ENCODE measurements at regions not wholly inside any gene's neighbourhood (a gene's known extent, or its start where the extent isn't known, plus 50 kb on each side); places are given as distances from the start of the nearest gene placed in this dataset.

DNA sequence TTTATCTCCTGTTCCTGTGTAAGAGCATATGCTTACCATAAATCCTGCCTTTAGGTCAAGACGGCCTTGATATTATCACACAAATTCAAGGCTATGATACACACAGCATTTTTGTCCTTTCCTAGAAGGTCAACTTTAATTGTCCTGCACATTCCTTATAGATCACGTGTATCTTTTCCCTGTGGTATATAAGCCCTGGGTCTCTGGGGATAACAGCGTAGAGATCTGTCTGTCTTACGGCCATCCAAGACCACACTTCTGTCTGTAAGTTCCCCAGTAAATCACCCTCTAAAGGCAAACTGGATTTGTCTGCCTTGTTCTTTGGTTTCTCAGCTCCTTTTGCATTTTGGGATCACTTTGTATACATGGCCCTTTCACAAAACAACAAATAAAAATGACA, 69.5 kb upstream of the TCL1B start:
- 86% methylated on average over 1 of the region's 4 CpGs for WGBS (ENCODE audit: insufficient coverage)
- no peak overlapping the region for H3K4me3 Mint-ChIP-seq
- no peaks in the 10 kb centered on the region for H3K27me3 ChIP-seq (ENCODE audit: control insufficient read depth in 2 of 2, insufficient read depth in 2 of 2, low read length in 2 of 2)

DNA sequence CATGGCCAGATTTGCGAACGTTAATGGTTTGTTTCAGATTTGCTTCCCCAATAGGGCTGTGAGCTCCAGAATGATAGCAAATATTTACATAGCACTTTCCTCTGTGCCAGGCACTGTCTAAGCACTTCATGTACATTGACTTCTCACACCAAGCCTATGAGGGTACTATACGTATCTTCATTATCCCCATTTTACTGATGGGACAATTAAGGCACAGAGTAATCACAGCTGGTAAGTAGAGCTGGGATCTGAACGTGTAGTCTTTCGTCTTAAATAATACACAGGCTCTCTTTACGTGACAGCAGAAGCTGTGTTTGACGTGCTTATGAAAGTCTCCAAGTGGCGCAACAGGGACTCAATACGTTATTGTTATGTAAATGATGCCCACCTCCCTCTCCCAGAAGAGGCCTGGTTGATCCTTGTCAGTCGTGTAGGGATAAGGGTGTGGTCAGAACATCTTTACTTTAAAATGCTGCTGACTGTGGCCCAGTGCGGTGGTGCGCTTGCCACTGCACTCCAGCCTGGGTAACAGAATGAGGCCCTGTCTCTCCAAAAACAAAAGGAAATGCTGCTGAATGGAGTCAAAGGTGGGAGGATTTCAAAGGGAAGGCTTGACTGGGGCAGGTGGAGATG, 66.3 kb upstream of the TCL1B start:
- Histone ChIP-seq H3K27ac (ENCODE audit: low read depth in 1 of 2, low read length in 2 of 2) (no peak overlapping the region), H4K20me1 (ENCODE audit: insufficient read depth, low read length) (no peaks in the 10 kb centered on the region), H3K27me3 (ENCODE audit: control insufficient read depth in 2 of 2, insufficient read depth in 2 of 2, low read length in 2 of 2) (no peaks in the 10 kb centered on the region), H3K9ac (ENCODE audit: insufficient read depth, low read length, poor library complexity, severe bottlenecking) (no peak overlapping the region), H3K9me3 (replicated peaks in 1 of 2; ENCODE audit: control insufficient read depth in 1 of 2, insufficient read depth in 1 of 2, low read length in 2 of 2) (peaks cover 0 to 5% of the 10 kb centered on the region in 2 donors), H3K4me1 (ENCODE audit: control insufficient read depth in 1 of 2, insufficient read depth in 2 of 2, low read length in 2 of 2) (no peaks in the 10 kb centered on the region), H3K4me3 (replicated peaks in 1 of 3; ENCODE audit: low read depth in 2 of 3, low read length in 3 of 3) (no peak overlapping the region), H3K79me2 (ENCODE audit: insufficient read depth, low read length) (no peaks in the 10 kb centered on the region), H3K4me2 (replicated peaks; ENCODE audit: extremely low read depth, low read length, poor library complexity, severe bottlenecking) (no peak overlapping the region), H2AFZ (ENCODE audit: insufficient read depth, low read depth, low read length, poor library complexity, severe bottlenecking) (no peak overlapping the region), H3K36me3 (replicated peaks in 1 of 2; ENCODE audit: control insufficient read depth in 1 of 2, insufficient read depth in 2 of 2, low read length in 2 of 2) (no peaks in the 10 kb centered on the region)
- Mint-ChIP-seq H3K4me1 (no peaks in the 10 kb centered on the region), H3K36me3 (no peaks in the 10 kb centered on the region), H3K9me3 (peaks cover 0 to 13% (median 5%) of the 10 kb centered on the region in 7 donors), H3K27ac (no peak overlapping the region), H3K4me3 (no peak overlapping the region), H3K27me3 (ENCODE audit: low read depth in 3 of 3) (peaks cover 2 to 7% (median 3%) of the 10 kb centered on the region in 3 donors)
- intact Hi-C loops (cut with micrococcal nuclease): no loop called here
- WGBS (ENCODE audit: insufficient coverage): no CpG with 5 or more reads among the region's 12 CpGs
- no peak for DNase-seq
- TF ChIP-seq, protein P1, sequence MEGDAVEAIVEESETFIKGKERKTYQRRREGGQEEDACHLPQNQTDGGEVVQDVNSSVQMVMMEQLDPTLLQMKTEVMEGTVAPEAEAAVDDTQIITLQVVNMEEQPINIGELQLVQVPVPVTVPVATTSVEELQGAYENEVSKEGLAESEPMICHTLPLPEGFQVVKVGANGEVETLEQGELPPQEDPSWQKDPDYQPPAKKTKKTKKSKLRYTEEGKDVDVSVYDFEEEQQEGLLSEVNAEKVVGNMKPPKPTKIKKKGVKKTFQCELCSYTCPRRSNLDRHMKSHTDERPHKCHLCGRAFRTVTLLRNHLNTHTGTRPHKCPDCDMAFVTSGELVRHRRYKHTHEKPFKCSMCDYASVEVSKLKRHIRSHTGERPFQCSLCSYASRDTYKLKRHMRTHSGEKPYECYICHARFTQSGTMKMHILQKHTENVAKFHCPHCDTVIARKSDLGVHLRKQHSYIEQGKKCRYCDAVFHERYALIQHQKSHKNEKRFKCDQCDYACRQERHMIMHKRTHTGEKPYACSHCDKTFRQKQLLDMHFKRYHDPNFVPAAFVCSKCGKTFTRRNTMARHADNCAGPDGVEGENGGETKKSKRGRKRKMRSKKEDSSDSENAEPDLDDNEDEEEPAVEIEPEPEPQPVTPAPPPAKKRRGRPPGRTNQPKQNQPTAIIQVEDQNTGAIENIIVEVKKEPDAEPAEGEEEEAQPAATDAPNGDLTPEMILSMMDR (IDR thresholded peaks at IDR 0.05): no peak

More for the DNA sequence above, 69.5 kb upstream of the TCL1B start:
- Mint-ChIP-seq H3K4me1 (no peaks in the 10 kb centered on the region), H3K9me3 (peaks cover 0 to 5% (median 0%) of the 10 kb centered on the region in 7 donors), H3K27ac (no peak overlapping the region), H3K27me3 (ENCODE audit: low read depth in 3 of 3) (peaks cover 5 to 16% (median 13%) of the 10 kb centered on the region in 3 donors), H3K36me3 (no peaks in the 10 kb centered on the region)
- intact Hi-C loops (cut with micrococcal nuclease): no loop called here
- Histone ChIP-seq H3K36me3 (replicated peaks in 1 of 2; ENCODE audit: control insufficient read depth in 1 of 2, insufficient read depth in 2 of 2, low read length in 2 of 2) (no peaks in the 10 kb centered on the region), H3K4me1 (ENCODE audit: control insufficient read depth in 1 of 2, insufficient read depth in 2 of 2, low read length in 2 of 2) (no peaks in the 10 kb centered on the region), H3K79me2 (ENCODE audit: insufficient read depth, low read length) (no peaks in the 10 kb centered on the region), H2AFZ (ENCODE audit: insufficient read depth, low read depth, low read length, poor library complexity, severe bottlenecking) (no peak overlapping the region), H3K4me3 (replicated peaks in 1 of 3; ENCODE audit: low read depth in 2 of 3, low read length in 3 of 3) (no peak overlapping the region), H4K20me1 (ENCODE audit: insufficient read depth, low read length) (no peaks in the 10 kb centered on the region), H3K9me3 (replicated peaks in 1 of 2; ENCODE audit: control insufficient read depth in 1 of 2, insufficient read depth in 1 of 2, low read length in 2 of 2) (no peaks in the 10 kb centered on the region), H3K27ac (ENCODE audit: low read depth in 1 of 2, low read length in 2 of 2) (no peak overlapping the region), H3K9ac (ENCODE audit: insufficient read depth, low read length, poor library complexity, severe bottlenecking) (no peak overlapping the region), H3K4me2 (replicated peaks; ENCODE audit: extremely low read depth, low read length, poor library complexity, severe bottlenecking) (no peak overlapping the region)
- no peak for DNase-seq
- TF ChIP-seq, protein P1 (IDR thresholded peaks at IDR 0.05): no peak
